ENCODE measurements at regions not wholly inside any gene's neighbourhood (a gene's known extent, or its start where the extent isn't known, plus 50 kb on each side); places are given as distances from the start of the nearest gene placed in this dataset.

DNA sequence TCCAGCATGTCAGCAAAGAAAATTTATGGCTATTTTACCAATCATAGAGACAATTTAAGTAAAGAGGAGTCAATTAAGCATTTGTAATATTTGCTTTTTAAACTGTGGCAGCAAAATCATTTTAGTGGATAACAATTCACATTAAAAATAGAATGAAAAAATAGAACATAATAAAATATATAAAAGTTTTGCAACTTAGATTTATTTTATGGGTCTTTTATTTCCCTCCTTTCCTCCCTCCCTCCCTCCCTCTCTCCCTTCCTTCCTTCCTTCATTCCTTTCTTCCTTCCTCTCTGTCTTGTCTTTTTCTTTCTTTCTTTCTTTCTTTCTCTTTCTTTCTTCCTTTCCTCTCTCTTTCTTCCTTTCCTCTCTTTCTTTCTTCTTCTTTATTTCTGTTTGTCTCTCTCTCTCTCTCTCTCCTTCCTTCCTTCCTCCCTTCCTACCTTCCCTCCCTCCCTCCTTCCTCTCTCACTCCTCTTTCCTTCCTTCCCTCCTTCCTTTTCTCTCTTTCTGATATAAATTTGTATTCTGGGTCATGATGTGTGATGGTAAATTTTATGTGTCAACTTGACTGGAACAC, 610.9 kb upstream of the CITED2 start:
- H3K4me2 ChIP-seq (ENCODE audit: low read length), result no peak overlapping the region
- no peaks in the 10 kb centered on the region for H3K27me3 ChIP-seq (ENCODE audit: insufficient read depth, low read depth, low read length)
- TF ChIP-seq, protein P1, sequence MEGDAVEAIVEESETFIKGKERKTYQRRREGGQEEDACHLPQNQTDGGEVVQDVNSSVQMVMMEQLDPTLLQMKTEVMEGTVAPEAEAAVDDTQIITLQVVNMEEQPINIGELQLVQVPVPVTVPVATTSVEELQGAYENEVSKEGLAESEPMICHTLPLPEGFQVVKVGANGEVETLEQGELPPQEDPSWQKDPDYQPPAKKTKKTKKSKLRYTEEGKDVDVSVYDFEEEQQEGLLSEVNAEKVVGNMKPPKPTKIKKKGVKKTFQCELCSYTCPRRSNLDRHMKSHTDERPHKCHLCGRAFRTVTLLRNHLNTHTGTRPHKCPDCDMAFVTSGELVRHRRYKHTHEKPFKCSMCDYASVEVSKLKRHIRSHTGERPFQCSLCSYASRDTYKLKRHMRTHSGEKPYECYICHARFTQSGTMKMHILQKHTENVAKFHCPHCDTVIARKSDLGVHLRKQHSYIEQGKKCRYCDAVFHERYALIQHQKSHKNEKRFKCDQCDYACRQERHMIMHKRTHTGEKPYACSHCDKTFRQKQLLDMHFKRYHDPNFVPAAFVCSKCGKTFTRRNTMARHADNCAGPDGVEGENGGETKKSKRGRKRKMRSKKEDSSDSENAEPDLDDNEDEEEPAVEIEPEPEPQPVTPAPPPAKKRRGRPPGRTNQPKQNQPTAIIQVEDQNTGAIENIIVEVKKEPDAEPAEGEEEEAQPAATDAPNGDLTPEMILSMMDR (IDR thresholded peaks at IDR 0.05; ENCODE audit: poor library complexity, severe bottlenecking), result no peak
- no peak for TF ChIP-seq TAF1 (IDR thresholded peaks at IDR 0.05; ENCODE audit: low read depth)
- TF ChIP-seq SMC3 (conservative IDR thresholded peaks at IDR 0.05; ENCODE audit: poor library complexity), result no peak
- no peak for TF ChIP-seq EZH2 (IDR thresholded peaks at IDR 0.05; ENCODE audit: borderline replicate concordance, insufficient read depth, low read length, poor library complexity, severe bottlenecking)
- no peak for TF ChIP-seq RAD21 (conservative IDR thresholded peaks at IDR 0.05)
- TF ChIP-seq, protein P2, sequence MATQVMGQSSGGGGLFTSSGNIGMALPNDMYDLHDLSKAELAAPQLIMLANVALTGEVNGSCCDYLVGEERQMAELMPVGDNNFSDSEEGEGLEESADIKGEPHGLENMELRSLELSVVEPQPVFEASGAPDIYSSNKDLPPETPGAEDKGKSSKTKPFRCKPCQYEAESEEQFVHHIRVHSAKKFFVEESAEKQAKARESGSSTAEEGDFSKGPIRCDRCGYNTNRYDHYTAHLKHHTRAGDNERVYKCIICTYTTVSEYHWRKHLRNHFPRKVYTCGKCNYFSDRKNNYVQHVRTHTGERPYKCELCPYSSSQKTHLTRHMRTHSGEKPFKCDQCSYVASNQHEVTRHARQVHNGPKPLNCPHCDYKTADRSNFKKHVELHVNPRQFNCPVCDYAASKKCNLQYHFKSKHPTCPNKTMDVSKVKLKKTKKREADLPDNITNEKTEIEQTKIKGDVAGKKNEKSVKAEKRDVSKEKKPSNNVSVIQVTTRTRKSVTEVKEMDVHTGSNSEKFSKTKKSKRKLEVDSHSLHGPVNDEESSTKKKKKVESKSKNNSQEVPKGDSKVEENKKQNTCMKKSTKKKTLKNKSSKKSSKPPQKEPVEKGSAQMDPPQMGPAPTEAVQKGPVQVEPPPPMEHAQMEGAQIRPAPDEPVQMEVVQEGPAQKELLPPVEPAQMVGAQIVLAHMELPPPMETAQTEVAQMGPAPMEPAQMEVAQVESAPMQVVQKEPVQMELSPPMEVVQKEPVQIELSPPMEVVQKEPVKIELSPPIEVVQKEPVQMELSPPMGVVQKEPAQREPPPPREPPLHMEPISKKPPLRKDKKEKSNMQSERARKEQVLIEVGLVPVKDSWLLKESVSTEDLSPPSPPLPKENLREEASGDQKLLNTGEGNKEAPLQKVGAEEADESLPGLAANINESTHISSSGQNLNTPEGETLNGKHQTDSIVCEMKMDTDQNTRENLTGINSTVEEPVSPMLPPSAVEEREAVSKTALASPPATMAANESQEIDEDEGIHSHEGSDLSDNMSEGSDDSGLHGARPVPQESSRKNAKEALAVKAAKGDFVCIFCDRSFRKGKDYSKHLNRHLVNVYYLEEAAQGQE (IDR thresholded peaks at IDR 0.05; ENCODE audit: borderline replicate concordance), result no peak
- TF ChIP-seq MXI1 (conservative IDR thresholded peaks at IDR 0.05; ENCODE audit: poor library complexity, severe bottlenecking), result no peak
- TF ChIP-seq EP300 (conservative IDR thresholded peaks at IDR 0.05; ENCODE audit: poor library complexity, severe bottlenecking), result no peak
- TF ChIP-seq POLR2AphosphoS5 (IDR thresholded peaks at IDR 0.05), result no peak

DNA sequence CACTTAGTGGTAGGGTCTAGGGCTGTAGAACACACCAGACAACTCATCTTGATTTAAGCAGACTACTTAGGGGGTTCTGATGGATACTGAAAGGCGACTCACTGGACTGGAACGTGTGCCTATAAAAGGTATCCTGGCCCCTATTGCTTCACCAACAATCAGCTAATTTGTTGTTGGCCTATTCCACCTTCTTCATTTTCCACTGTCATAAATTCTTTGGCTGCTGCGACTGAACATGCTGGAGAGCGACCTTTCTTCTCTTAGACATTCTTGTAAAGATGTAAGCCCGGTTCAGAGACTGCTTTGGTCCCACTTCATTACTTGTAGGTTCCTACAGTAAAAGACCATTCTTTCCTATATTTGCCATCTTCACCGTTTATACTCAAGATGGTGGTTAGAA, 609.9 kb upstream of the CITED2 start:
- no peaks in the 10 kb centered on the region for H3K9me2 ChIP-seq (ENCODE audit: insufficient read depth, low read length)
- H3F3A ChIP-seq (ENCODE audit: insufficient read depth, low read length, poor library complexity, severe bottlenecking), result no peaks in the 10 kb centered on the region
- no peaks in the 10 kb centered on the region for H4K20me1 ChIP-seq (ENCODE audit: insufficient read depth)
- no peak overlapping the region for H3K27ac ChIP-seq (ENCODE audit: low read length)
- H3K36me3 ChIP-seq (ENCODE audit: insufficient read depth, low read length), result no peaks in the 10 kb centered on the region
- no peak overlapping the region for H2AFZ ChIP-seq (ENCODE audit: low read depth, low read length)
- H3K4me2 ChIP-seq (ENCODE audit: low read length), result no peak overlapping the region
- no peak for TF ChIP-seq EZH2 (IDR thresholded peaks at IDR 0.05; ENCODE audit: borderline replicate concordance, insufficient read depth, low read length, poor library complexity, severe bottlenecking)
- TF ChIP-seq TAF1 (IDR thresholded peaks at IDR 0.05; ENCODE audit: low read depth), result no peak
- TF ChIP-seq SMC3 (conservative IDR thresholded peaks at IDR 0.05; ENCODE audit: poor library complexity), result no peak
- TF ChIP-seq EP300 (conservative IDR thresholded peaks at IDR 0.05; ENCODE audit: poor library complexity, severe bottlenecking), result no peak
- TF ChIP-seq MXI1 (conservative IDR thresholded peaks at IDR 0.05; ENCODE audit: poor library complexity, severe bottlenecking), result no peak
- TF ChIP-seq, protein P1 (IDR thresholded peaks at IDR 0.05; ENCODE audit: poor library complexity, severe bottlenecking), result no peak
- no peak for TF ChIP-seq RAD21 (conservative IDR thresholded peaks at IDR 0.05)
- no peak for TF ChIP-seq POLR2AphosphoS5 (IDR thresholded peaks at IDR 0.05)
- TF ChIP-seq, protein P2 (IDR thresholded peaks at IDR 0.05; ENCODE audit: borderline replicate concordance), result no peak
- no peaks in the 10 kb centered on the region for H3K79me2 ChIP-seq (replicated peaks; ENCODE audit: insufficient read depth, low read length)
- no peak overlapping the region for H3K4me3 ChIP-seq (ENCODE audit: low read length)
- no peaks in the 10 kb centered on the region for H3K9me3 ChIP-seq (ENCODE audit: low read length)
- H3K9ac ChIP-seq (ENCODE audit: low read length), result no peak overlapping the region
- H3K27me3 ChIP-seq (ENCODE audit: insufficient read depth, low read depth, low read length), result no peaks in the 10 kb centered on the region

More for the DNA sequence above, 610.9 kb upstream of the CITED2 start:
- no peaks in the 10 kb centered on the region for H3K9me2 ChIP-seq (ENCODE audit: insufficient read depth, low read length)
- H3F3A ChIP-seq (ENCODE audit: insufficient read depth, low read length, poor library complexity, severe bottlenecking), result no peaks in the 10 kb centered on the region
- no peak overlapping the region for H2AFZ ChIP-seq (ENCODE audit: low read depth, low read length)
- no peaks in the 10 kb centered on the region for H3K79me2 ChIP-seq (replicated peaks; ENCODE audit: insufficient read depth, low read length)
- H3K9ac ChIP-seq (ENCODE audit: low read length), result no peak overlapping the region
- no peaks in the 10 kb centered on the region for H3K9me3 ChIP-seq (ENCODE audit: low read length)
- H3K4me3 ChIP-seq (ENCODE audit: low read length), result no peak overlapping the region
- no peak overlapping the region for H3K27ac ChIP-seq (ENCODE audit: low read length)
- no peaks in the 10 kb centered on the region for H3K36me3 ChIP-seq (ENCODE audit: insufficient read depth, low read length)
- H4K20me1 ChIP-seq (ENCODE audit: insufficient read depth), result no peaks in the 10 kb centered on the region

Data from neural cell (in vitro differentiated cells).